ENCODE measurements at regions not wholly inside any gene's neighbourhood (a gene's known extent, or its start where the extent isn't known, plus 50 kb on each side); places are given as distances from the start of the nearest gene placed in this dataset.
"Not testable (repeated sequence)": the region's sequence is repeated elsewhere in the genome, so short reads cannot be mapped to it uniquely, and the experiment has no call there.

DNA sequence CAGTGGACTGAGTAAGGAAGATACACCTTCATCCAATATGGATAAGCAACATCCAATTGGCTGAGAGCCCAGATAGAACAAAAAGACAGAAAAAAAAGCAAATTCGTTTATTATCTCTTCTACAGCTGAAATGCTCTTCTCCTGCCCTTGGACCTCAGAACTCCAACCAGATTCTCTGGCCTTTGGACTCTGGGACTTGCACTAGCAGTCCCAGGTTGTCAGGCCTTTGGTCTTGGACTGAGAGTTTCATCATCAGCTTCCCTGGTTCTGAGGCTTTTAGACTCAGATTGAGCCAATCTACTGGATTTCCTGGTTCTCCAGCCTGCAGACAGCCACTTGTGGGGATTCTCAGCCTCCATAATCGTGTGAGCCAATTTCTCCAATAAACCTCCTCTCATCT lies 926.8 kb downstream of the PLA2G4A start:
- no peak for DNase-seq

DNA sequence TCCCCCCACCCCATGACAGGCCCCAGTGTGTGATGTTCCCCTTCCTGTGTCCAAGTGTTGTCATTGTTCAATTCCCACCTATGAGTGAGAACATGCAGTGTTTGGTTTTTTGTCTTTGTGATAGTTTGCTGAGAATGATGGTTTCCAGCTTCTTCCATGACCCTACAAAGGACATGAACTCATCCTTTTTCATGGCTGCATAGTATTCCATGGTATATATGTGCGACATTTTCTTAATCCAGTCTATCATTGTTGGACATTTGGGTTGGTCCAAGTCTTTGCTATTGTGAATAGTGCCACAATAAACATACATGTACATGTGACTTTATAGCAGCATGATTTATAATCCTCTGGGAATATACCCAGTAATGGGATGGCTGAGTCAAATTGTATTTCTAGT lies 927.9 kb downstream of the PLA2G4A start:
- DNase-seq = not testable (repeated sequence)

DNA sequence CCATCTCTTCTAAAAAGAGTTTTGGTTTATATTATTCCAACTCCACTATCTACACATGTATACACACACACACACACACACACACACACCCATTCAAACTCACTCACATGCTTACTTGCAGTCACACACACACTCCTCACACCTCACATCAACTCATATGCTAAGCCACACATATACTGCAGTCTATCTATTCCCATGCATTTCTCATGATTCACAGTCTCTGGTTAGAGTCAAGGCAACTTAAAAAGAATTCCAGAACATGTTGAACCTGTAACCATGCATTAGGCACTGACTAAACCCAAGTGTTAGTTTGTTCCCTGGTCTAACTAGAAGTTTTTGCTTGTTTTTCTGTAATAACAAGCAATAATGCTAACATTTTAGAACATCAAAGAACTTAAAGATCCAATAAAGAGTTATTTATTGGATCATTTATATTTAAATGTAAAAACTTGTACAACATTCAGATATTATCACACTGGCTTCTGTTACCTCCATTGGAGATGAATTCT lies 931.1 kb downstream of the PLA2G4A start:
- DNase-seq = no peak

DNA sequence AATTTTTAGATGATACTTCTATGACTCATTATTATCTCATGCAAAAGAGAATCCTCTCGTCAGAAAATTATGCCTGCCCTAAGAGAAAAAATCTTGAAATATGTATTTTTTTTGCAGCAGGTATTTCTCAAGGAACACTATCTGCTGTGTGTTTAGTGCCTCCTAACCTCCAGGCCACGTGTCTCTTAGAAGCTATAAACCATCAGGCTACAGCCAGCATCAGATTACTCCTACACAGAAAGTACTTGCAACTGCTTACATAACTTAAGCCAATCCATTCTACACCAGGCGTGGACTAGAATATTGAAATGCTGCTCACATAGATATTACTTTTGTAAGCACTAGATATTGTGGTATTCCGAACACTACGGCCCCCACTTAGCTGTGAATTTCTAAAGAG lies 933.4 kb downstream of the PLA2G4A start:
- DNase-seq = no peak

DNA sequence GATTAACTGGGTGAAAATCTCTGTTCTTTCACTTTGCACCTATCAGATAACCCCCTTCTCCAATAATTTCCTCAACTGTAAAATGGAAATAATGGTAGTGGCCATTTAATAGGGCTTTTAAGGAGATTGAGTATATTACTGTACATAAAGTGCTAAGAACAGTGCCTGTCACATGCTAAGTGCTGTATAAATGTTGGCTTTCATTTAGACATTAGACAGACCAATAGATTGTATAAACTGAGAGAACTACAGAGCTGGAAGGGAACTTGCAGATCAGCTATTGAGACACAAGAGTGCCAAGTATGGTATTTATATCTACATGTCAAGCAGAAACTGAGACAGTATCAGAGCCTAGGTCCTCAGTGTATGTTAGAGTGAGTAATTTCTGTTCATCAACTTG lies 934.7 kb downstream of the PLA2G4A start:
- no peak for DNase-seq

DNA sequence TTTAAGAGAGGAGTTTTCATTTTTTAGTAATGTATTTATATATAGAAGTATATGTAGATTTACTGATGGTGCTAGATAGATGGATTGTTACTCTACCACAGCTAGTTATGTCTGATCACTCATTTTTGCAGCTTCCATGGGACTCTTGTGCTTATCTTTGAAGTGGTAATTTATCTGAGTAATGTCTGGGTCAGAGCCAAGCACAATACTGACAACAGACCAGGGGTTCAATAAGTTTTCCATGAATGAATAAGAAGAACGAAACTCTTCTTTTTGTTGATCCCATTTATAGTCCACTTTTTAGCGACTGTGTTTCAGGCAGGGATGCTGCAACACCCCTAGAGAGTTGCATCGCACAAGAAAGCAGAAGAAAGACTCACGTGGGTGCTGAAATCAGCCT lies 935.2 kb downstream of the PLA2G4A start:
- no peak for DNase-seq

DNA sequence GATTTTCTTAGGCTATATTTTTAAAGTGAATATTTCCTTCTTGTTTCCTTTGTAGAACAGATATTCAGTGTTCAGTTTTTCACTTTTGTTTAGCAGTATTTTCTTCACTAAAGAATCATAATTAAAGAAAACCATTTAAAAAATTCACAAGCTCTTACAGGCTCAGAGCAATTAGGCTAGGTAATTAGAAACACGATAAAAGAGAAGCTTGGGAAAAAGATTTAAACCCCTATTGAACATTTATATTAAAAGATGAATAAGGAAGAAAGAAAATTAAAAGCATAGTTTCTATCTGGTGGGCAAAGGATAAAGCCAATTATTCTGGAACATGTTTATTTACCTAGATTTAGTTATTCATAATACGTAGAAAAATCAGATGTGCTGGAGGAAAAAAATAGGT lies 942.6 kb downstream of the PLA2G4A start:
- DNase-seq = no peak

DNA sequence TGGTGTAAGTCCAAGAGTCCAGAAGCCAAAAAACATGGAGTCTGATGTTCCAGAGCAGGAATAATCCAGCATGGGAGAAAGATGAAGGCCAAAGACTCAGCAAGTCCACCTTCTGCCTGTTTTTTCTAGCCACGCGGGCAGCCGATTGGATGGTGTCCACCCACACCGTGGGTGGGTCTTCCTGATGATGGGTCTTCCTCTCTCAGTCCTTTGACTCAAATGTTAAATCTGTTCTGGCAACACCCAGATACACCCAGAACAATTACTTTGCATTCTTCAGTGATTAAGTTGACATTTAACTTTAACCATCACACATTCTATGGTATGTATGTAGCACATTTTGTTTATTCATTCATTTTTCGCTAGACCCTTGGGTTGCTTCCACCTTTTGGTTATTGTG lies 944.4 kb downstream of the PLA2G4A start:
- no peak for DNase-seq

DNA sequence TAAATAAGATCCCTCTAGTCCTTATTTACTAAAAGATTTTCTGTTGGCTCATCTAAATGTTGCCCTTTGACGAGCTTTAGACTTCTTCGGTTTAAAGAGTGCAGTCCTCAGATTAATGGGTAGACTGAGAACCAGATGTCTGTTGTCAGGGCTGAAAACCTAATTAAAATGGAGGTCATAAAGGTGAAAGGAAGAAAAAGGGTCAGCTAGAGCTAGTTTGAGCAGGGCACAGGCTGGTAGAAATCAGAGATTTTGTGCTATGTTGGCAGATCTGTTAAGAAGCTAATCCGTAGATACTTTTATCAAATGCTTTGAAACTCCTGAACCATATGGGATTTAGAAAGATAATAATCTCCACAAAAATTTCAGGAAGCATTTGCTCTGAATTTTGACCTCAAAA lies 959.0 kb downstream of the PLA2G4A start:
- no peak for DNase-seq

DNA sequence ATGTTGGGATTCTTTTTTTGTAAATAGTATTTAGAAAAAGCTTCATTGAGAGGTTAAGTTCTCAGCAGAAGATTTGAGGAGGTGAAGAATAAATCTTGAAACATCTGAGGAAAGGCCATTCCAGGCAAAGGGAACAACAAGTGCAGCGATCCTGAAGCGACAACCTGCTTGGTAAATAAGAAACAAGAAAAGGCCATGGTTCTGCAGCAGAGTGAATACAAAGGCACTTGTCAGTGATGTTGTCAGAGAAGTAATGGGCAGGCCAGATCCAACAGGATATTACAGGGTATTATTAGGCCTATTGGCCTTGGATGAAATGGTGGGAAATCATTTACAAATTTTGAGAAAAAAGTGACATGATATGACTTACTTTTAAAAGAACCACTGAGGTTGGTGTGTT lies 960.0 kb downstream of the PLA2G4A start:
- DNase-seq = peak; percentile 45

DNA sequence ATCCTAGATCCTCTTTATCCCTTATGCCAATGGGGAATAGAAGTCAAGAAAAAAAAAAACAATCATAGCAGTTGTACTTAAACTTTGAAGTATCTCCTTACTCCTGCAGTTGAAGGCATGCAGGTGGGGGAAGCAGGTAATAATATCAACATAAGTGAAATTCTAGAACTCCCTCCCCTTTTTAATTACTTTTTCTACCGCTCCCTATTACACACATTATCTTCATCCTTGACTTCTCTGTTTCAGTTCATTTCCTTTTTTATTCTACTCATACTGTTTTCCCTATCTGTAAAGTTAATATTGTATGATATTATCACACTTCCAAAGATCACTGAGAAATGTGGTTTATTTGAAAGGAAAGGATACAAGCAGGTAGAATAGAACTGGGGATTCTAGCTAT lies 962.0 kb downstream of the PLA2G4A start:
- DNase-seq = no peak

DNA sequence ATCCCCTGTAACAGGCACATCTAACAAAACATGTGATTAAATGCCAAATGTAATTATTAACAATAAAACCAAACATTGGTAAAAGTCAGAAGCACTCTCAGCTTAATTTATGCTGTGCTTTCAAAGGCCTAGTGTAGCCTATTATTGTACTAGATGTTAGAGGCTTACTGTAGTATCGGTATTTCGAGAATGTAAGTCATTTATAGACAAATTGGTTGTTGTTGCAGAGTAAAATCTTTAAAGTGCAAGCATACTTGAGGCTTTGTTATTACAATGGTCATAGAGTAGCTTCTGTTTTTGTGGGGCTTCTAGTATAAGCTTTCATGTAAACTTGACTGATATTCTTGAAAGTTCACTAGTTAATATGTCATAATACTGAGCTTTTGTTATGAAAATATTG lies 965.8 kb downstream of the PLA2G4A start:
- no peak for DNase-seq

DNA sequence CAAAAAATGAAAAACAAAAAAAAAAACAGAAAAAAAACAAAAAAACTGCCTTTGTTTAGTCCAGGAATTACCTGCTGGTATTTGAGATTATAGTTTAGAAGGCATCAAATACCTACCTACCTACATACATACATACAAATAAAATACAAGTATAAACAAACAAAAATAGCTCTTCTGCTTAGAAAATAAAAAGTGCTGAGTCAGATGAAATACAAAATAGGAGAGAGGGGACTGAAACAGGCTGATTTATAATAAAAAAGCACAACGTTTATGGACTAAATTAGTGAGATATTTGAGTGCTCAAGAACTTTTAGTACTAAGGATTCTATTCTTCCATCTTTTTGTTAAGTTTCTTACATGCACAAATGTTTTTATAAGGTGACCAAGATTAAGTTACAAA lies 980.8 kb downstream of the PLA2G4A start:
- DNase-seq = no peak

DNA sequence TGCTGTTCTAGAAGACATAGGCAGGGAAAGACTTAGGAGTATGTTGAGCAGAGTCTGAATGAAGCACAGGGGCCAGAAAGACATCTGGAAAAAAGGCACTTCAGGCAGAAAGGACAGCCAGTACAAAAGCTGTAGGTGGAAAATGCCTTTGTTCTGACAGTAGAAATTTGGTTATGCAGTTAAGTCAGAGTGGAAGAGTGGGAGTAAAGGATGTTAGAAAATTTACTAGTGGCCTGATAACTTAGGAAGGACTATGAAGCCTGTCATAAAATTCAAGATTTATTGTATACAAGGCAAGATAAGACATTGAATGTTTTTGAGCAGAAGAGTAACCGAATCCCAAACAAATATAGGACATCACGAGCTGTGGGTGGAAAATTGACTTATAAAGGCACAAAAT lies 987.9 kb downstream of the PLA2G4A start:
- DNase-seq = no peak

DNA sequence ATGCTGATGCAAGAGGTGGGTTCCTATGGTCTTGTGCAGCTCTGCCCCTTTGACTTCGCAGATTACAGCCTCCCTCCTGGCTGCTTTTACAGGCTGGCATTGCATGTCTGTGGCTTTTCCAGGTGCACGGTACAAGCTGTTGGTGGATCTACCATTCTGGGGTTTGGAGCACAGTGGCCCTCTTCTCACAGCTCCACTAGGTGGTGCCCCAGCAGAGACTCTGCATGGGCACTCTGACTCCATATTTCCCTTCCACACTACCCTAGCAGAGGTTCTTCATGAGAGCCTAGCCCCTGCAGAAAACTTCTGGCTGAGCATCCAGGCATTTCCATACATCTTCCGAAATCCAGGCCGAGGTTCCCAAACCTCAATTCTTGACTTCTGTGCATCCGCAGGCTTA lies 989.0 kb downstream of the PLA2G4A start:
- DNase-seq = no peak

DNA sequence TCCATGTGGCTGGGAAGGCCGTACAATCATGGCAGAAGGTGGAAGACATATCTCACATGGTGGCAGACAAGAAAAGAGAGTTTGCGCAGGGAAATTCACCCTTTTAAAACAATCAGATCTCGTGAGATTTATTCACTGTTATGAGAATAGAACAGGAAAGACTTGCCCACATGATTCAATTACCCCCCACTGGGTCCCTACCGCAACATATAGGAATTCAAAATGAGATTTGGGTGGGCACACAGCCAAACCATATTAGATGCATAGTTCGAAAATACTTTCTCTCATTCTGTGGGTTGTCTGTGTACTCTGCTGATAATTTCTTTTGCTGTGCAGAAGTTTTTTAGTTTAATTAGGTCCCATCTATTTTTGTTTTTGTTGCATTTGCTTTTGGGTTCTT lies 990.3 kb downstream of the PLA2G4A start:
- no peak for DNase-seq

DNA sequence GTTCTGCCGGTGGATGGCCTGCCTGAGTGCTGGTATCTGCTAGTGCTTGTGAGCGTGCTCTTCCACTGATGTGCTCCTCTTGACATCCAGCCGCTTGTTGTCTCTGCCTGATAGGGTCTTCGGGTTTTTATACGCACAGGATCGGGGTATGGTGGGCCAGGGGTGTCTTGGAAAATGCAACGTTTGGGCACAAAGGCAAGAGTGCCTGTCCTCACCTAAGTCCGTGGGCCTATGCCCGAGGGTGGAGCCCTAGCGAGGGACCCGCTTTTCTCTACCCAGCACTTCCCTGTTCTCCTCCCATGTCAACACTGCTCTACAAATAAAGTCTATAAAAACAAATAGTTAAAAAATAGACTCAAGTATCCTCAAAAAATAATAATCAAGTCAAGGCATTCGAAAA lies 1007.8 kb downstream of the PLA2G4A start:
- no peak for DNase-seq

DNA sequence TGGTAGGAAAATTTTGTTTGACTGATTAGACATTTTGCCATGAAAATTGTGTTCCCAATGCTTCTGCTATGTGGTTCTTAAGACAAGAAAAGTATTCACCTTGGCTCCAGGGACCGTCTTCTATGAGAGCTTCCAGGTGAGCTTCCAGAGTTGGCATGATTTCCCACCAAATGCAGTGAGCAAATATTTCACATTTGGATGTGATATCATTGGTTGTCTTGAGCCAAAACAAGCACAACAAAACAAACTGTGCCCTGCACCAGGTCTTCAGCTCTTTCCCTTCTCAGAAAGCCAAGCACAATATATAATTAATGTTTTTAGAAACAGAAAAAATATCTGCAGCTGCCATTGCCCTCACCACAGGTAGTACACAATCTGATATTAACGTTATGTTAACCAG lies 1009.0 kb downstream of the PLA2G4A start:
- DNase-seq = no peak

DNA sequence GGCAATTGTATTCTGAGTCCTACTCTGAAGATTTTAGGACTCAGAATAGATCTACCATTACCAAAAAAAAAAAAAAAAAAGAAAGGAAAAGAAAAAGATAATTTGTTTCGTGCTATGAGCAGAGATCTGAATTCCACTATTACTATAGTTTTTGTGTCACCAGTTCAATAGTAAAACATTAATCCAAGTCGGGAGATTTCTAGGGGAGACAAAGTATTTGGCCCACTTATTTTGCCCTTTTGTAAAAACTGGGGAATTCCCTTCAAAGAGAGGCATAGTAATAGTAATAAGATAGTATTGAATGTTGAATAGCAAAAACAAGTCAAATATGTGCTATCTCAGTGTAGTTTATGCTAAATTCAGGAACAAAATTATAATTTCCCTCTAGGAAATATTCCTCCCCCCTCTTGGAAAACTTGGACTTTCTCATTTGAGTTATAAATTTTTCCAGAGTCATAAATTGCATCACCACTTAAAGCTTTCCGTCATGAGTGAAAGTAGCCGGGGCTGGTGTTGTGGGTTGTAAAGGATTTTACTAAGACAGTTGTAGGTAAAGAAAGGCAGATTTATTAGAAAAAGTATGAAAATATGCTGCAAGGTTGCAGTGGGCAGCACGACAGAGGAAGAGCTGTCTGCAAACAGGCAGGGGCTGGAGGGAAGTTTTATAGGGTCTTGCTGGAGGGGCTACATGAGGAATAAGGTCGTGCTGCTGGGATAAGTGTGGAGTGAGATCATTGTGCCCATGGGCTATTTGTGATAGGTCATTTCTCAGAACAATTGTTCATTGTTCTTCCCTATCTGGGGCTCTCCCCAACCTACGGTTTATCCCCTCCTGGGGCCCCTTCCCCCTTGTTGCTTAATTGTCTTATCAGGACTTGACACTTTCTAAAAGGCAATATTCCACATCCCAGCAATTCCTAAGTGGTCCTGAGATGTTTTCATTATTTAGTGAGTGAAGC lies 1009.9 kb downstream of the PLA2G4A start:
- DNase-seq = no peak

DNA sequence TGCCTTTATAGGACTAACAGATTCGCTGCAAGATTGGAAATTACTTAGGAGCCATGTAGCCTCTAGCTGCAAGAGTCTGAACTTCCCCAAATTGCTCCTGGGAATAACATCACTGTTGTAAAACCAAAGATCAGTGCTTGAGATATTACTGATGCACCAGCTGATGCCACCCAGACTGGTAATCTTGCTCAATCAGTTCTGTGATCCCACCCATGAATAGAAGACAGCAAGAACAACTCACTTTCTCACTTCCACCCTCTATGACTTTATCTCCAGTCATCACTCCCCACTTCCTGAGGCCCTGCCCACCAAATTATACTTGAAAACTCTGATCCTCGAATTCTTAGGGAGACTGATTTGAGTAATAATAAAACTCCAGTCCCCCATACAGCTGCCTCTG lies 1011.1 kb downstream of the PLA2G4A start:
- no peak for DNase-seq

DNA sequence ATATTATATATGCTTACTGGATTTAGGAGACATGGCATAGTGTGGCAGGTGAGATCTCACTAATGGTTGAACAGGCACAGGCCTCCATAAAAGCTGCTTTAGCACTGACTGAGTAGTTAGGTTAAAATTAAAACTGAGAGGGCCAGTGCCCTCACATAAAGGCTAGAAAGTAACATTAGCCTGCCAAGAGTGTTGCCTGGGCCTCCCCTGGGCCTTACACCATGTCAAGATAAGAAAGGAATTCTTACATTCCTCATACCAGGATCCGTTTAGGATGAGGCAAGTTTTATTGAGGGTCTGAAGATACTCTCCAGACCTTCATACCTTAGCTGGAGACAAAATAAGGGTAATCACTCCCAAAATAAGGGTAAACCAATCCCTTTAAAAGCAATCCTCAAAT lies 1011.8 kb downstream of the PLA2G4A start:
- DNase-seq = no peak

DNA sequence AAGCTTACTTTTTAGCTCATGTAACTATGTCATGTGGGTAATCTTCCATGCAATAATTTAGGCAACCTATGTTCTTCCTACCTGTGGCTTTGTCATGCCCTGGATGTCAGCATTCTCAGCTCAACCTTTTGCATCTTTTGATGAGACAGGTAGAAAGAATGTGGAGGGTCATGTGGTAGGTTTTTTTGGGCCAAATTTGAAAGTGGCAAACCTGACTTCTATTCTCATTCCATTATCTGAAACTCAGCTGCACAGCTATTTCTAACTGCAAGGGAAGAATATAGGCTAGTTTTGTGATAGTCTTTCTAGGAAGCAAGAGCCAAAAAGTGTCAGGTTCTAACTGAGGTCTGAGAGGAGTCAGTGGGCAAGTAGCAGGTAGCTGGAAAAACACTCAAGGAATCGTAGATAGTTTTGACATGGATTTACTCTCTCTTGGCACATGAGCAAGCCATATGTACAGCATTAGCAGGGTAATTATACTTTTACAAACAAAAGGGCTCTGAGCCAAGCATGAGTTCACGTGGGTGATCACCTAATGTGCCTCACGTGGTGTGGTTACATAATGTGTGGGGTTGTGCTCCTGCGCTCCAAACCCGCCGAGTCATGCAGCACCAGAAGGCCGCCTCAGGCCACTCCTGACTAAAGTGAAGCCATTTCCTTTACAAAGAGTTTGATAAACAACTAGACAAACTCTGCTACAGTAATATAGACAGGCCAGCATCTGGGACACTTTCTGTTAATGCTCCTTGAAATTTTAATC lies 1013.8 kb downstream of the PLA2G4A start:
- DNase-seq = no peak

DNA sequence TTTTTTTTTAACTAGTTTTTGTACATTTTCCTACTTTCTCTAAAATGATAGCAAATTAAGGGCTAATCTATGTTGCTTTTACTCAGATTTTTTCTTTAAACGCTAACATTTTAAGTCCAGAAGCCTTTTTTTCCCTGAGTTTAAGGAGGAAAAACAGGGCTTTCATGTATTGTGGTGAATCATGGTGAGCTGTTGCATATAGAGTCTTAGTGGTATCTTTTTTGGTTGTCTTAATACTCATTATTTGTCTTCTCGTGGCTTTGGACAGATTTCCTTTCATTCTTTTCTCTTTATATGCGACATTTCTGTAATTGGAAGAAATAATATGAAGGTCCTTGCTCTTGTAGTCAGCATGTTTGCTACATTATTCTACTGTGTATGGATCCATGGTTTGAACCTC lies 1015.6 kb downstream of the PLA2G4A start:
- no peak for DNase-seq

DNA sequence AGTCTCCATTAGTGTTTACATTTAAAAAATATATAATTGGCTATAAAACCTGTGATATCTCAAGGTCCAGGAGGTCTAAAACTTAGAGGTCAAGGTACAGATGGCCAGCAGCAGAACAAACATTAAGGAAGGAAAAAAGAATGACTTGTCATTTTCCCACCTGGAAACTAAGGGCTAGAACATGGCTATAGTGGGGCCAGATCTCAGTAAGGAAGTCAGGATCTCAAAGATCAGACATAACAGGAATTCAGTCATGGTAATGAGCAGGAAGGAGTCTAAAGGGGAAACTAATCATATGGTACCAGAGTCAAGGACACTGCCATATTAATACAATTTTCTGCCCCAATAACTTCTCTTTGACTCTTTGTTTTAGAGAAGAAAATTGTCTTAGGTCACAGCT lies 1018.8 kb downstream of the PLA2G4A start:
- DNase-seq = no peak
